ENCODE measurements at regions not wholly inside any gene's neighbourhood (a gene's known extent, or its start where the extent isn't known, plus 50 kb on each side); places are given as distances from the start of the nearest gene placed in this dataset.

- TF ChIP-seq, protein P1, sequence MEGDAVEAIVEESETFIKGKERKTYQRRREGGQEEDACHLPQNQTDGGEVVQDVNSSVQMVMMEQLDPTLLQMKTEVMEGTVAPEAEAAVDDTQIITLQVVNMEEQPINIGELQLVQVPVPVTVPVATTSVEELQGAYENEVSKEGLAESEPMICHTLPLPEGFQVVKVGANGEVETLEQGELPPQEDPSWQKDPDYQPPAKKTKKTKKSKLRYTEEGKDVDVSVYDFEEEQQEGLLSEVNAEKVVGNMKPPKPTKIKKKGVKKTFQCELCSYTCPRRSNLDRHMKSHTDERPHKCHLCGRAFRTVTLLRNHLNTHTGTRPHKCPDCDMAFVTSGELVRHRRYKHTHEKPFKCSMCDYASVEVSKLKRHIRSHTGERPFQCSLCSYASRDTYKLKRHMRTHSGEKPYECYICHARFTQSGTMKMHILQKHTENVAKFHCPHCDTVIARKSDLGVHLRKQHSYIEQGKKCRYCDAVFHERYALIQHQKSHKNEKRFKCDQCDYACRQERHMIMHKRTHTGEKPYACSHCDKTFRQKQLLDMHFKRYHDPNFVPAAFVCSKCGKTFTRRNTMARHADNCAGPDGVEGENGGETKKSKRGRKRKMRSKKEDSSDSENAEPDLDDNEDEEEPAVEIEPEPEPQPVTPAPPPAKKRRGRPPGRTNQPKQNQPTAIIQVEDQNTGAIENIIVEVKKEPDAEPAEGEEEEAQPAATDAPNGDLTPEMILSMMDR (IDR thresholded peaks at IDR 0.05), result no peak
- no peak for TF ChIP-seq POLR2A (IDR thresholded peaks at IDR 0.05)
Measured at GRCh38 chr13:111639196-111639705, 318.8 kb downstream of the TEX29 start.

All from ovary (tissue), 3 donors.